HCT116 (cell line): ENCODE measurements at regions not wholly inside any gene's neighbourhood (a gene's known extent, or its start where the extent isn't known, plus 50 kb on each side); places are given as distances from the start of the nearest gene placed in this dataset.

ENCODE experiments used
- ATAC-seq: fragments of 200-7000 bp; cut with Tn5 transposase; 2 replicates; pipeline ENCODE4 v1.9.1; 2020; ENCODE audit warnings: mild to moderate bottlenecking, moderate library complexity
- BruUV-seq: library from RNA; stranded (reverse); fragments of 400-500 nt; replicated peaks from 2 replicates; lab custom pipeline; 2021; lab: Mats Ljungman, UMichigan
- CTCF ChIA-PET: fragments of 300-600 bp; sonication (Branson Sonifier 250); formaldehyde crosslinking; loops from one replicate; lab custom pipeline; 2021; ENCODE audit warnings: antibody characterized with exemption; lab: Charles Lee
- POLR2A ChIA-PET: fragments of 300-600, 350-600 bp; sonication (Branson Sonifier 250); formaldehyde crosslinking; loops from one replicate; lab custom pipeline; 2021; ENCODE audit warnings: antibody characterized with exemption; lab: Charles Lee
- RAD21 ChIA-PET, 2 experiments: fragments of 300-600 bp; sonication (Branson Sonifier 250); formaldehyde crosslinking; loops; one replicate each; lab custom pipeline; 2023; ENCODE audit warnings: low total read pairs in 2 of 2; ENCODE audit not compliant: uncharacterized antibody in 2 of 2, unreplicated experiment in 2 of 2, low non-redundant PET in 1 of 2; lab: Charles Lee
- DNase-seq: peaks from one replicate; pipeline ENCODE4 v3.0.0-alpha.2; 2010; ENCODE audit warnings: low read depth, low spot score
- H2AFZ ChIP-seq: fragments of 200-600 bp; shearing (Covaris generic), sonication (generic); 2 replicates; pipeline ENCODE4 v1.6.1; 2017; ENCODE audit warnings: low read depth, mixed run types, mixed read lengths, antibody characterized with exemption, low read length; ENCODE audit not compliant: poor library complexity, severe bottlenecking
- H3K27ac ChIP-seq: 2 replicates; pipeline ENCODE4 v1.5.1; 2012; ENCODE audit warnings: low read depth, low read length
- H3K27me3 ChIP-seq: fragments of 200-600 bp; sonication (generic); 2 replicates; pipeline ENCODE4 v1.6.1; 2016; ENCODE audit warnings: mixed run types, low read length, mixed read lengths; ENCODE audit not compliant: insufficient read depth
- H3K36me3 ChIP-seq, 2 experiments: fragments of 200-500 bp in 1 of 2; fragments of 200-600 bp in 1 of 2; sonication (Bioruptor generic) in 1 of 2; sonication (generic) in 1 of 2; 2 replicates each; pipeline versions ENCODE4 v1.5.1 to v1.6.1; 2014 to 2016; ENCODE audit warnings: low read length in 2 of 2, inconsistent platforms in 1 of 2, mixed read lengths in 1 of 2, mixed run types in 1 of 2; ENCODE audit not compliant: insufficient read depth in 2 of 2, control insufficient read depth in 1 of 2
- H3K4me1 ChIP-seq, 2 experiments: fragments of 200-600 bp in 1 of 2; sonication (generic) in 1 of 2; 2 replicates each; pipeline versions ENCODE4 v1.5.1 to v1.6.1; 2012 to 2017; ENCODE audit warnings: low read length in 2 of 2, inconsistent platforms in 1 of 2, mild to moderate bottlenecking in 1 of 2, mixed read lengths in 1 of 2, mixed run types in 1 of 2, moderate library complexity in 1 of 2; ENCODE audit not compliant: insufficient read depth in 2 of 2, control insufficient read depth in 1 of 2
- H3K4me2 ChIP-seq: fragments of 200-600 bp; sonication (generic); 2 replicates; pipeline ENCODE4 v1.6.1; 2017; ENCODE audit warnings: mixed run types, low read length, mixed read lengths
- H3K4me3 ChIP-seq, 2 experiments: fragments of 200-600 bp in 1 of 2; sonication (generic) in 1 of 2; replicated peaks in 1 of 2; 2 replicates each; pipeline ENCODE4 v1.5.1; 2011 to 2016; ENCODE audit warnings: low read length in 2 of 2, control low read depth in 1 of 2, low read depth in 1 of 2, mild to moderate bottlenecking in 1 of 2, mixed read lengths in 1 of 2, mixed run types in 1 of 2
- H3K79me2 ChIP-seq: fragments of 200-600 bp; sonication (generic); 2 replicates; pipeline ENCODE4 v1.6.1; 2017; ENCODE audit warnings: mild to moderate bottlenecking, mixed run types, low read length, moderate library complexity, mixed read lengths; ENCODE audit not compliant: insufficient read depth
- H3K9ac ChIP-seq: fragments of 200-600 bp; sonication (generic); 2 replicates; pipeline ENCODE4 v1.6.1; 2016; ENCODE audit warnings: low read length, mixed read lengths
- H3K9me2 ChIP-seq: fragments of 200-600 bp; sonication (generic), shearing (Covaris generic); 2 replicates; pipeline ENCODE4 v1.6.1; 2017; ENCODE audit warnings: mixed run types, mild to moderate bottlenecking, moderate library complexity; ENCODE audit not compliant: insufficient read depth
- H3K9me3 ChIP-seq, 2 experiments: fragments of 200-500 bp in 1 of 2; fragments of 200-600 bp in 1 of 2; sonication (Bioruptor generic) in 1 of 2; sonication (generic) in 1 of 2; 2 replicates each; pipeline ENCODE4 v1.6.1; 2014 to 2017; ENCODE audit warnings: low read length in 2 of 2, mixed read lengths in 2 of 2, inconsistent platforms in 1 of 2, low read depth in 1 of 2, mild to moderate bottlenecking in 1 of 2, mixed run types in 1 of 2, moderate library complexity in 1 of 2; ENCODE audit not compliant: control insufficient read depth in 1 of 2, insufficient read depth in 1 of 2
- H4K20me1 ChIP-seq: fragments of 200-600 bp; sonication (generic), shearing (Covaris generic); 2 replicates; pipeline ENCODE4 v1.6.1; 2017; ENCODE audit warnings: mixed run types, mild to moderate bottlenecking, moderate library complexity; ENCODE audit not compliant: insufficient read depth
- CEBPB ChIP-seq: IDR thresholded peaks from 2 replicates; pipeline ENCODE4 v1.6.1; 2012; ENCODE audit warnings: low read depth
- ELF1 ChIP-seq: IDR thresholded peaks from 2 replicates; pipeline ENCODE4 v1.6.1; 2012; ENCODE audit warnings: low read depth, borderline replicate concordance
- POLR2A ChIP-seq: IDR thresholded peaks from 2 replicates; pipeline ENCODE4 v1.7.0; 2011; ENCODE audit warnings: borderline replicate concordance; ENCODE audit not compliant: insufficient read depth, insufficient read length; ENCODE audit errors: extremely low read depth
- SRF ChIP-seq: IDR thresholded peaks from 2 replicates; pipeline ENCODE4 v1.6.1; 2012; ENCODE audit warnings: low read depth
- intact Hi-C: fragments of 100-400 bp; cut with micrococcal nuclease; formaldehyde crosslinking; loops from 2 replicates; pipeline ENCODE4 v1.10.0; 2022
- TF ChIP-seq, protein P1 (sequence below): IDR thresholded peaks from 2 replicates; pipeline ENCODE4 v1.6.1; 2012; ENCODE audit warnings: low read depth

DNA sequence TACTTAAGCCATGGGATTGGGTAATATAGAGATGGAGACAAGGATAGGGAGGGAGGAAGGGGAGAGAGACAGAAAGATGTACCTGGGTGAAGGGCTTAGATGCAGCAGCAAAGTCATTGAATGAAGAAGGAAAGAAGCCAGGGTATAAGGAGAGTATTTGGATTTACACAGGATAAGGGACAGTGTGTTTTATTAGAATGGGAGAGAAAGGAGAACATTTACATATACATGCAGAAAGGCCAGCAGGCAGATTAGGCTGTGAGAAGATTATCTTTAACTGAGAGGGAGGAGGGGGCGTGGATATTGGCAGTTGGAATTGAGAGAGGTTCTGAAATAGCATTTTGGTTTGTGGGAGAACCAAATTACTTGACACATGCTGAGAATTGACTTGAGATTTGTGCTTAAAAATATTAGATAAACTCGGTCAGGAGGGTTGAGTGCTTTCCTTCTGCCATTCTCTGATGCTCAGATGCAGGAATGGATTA lies 161.5 kb upstream of the ZNF804B start:
- Histone ChIP-seq H3K4me1 (no peaks in the 10 kb centered on the region), H3K27ac (no peak overlapping the region), H3K9me2 (no peaks in the 10 kb centered on the region), H3K27me3 (no peaks in the 10 kb centered on the region), H3K36me3 (no peaks in the 10 kb centered on the region), H3K9me3 (no peaks in the 10 kb centered on the region), H3K4me3 (no peak overlapping the region), H4K20me1 (no peaks in the 10 kb centered on the region), H3K9ac (no peak overlapping the region), H3K4me2 (no peak overlapping the region), H3K79me2 (no peaks in the 10 kb centered on the region), H2AFZ (no peak overlapping the region)
- ChIA-PET POLR2A (no interaction called here), CTCF (no interaction called here), RAD21 (no interaction called here)
- TF ChIP-seq CEBPB (no peak), SRF (no peak), ELF1 (no peak)
- TF ChIP-seq, protein P1, sequence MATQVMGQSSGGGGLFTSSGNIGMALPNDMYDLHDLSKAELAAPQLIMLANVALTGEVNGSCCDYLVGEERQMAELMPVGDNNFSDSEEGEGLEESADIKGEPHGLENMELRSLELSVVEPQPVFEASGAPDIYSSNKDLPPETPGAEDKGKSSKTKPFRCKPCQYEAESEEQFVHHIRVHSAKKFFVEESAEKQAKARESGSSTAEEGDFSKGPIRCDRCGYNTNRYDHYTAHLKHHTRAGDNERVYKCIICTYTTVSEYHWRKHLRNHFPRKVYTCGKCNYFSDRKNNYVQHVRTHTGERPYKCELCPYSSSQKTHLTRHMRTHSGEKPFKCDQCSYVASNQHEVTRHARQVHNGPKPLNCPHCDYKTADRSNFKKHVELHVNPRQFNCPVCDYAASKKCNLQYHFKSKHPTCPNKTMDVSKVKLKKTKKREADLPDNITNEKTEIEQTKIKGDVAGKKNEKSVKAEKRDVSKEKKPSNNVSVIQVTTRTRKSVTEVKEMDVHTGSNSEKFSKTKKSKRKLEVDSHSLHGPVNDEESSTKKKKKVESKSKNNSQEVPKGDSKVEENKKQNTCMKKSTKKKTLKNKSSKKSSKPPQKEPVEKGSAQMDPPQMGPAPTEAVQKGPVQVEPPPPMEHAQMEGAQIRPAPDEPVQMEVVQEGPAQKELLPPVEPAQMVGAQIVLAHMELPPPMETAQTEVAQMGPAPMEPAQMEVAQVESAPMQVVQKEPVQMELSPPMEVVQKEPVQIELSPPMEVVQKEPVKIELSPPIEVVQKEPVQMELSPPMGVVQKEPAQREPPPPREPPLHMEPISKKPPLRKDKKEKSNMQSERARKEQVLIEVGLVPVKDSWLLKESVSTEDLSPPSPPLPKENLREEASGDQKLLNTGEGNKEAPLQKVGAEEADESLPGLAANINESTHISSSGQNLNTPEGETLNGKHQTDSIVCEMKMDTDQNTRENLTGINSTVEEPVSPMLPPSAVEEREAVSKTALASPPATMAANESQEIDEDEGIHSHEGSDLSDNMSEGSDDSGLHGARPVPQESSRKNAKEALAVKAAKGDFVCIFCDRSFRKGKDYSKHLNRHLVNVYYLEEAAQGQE = no peak
- no peak for DNase-seq
- intact Hi-C loops = no loop called here
- no peak for ATAC-seq
- no TSS peak for BruUV-seq

DNA sequence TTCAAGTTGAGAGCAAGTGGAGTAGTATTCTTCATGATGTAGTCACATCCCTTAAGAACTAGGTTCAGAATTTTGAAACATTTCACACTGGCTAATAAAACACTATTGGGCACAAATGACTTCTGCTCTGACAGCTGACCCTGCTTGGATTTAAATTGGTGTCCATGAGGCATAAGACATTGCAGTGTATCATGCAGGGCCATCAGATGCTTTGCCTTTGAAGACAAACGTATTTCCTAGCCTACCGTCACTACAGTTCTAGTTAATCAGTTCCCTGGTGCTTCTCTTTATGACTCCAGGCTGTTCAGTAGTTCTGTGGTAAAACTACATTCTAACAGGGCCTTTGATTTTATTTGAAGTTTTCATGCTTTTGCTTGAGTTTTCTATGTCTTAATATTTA lies 168.5 kb upstream of the ZNF804B start:
- RAD21 ChIA-PET = no interaction called here
- Histone ChIP-seq H4K20me1 (no peaks in the 10 kb centered on the region), H3K9me3 (no peaks in the 10 kb centered on the region), H3K9me2 (no peaks in the 10 kb centered on the region), H3K27ac (no peak overlapping the region), H2AFZ (no peak overlapping the region), H3K36me3 (no peaks in the 10 kb centered on the region), H3K27me3 (no peaks in the 10 kb centered on the region), H3K9ac (no peak overlapping the region), H3K4me2 (no peak overlapping the region), H3K4me3 (no peak overlapping the region), H3K4me1 (no peaks in the 10 kb centered on the region), H3K79me2 (no peaks in the 10 kb centered on the region)
- POLR2A ChIA-PET = no interaction called here
- intact Hi-C loops = no loop called here
- CTCF ChIA-PET = no interaction called here
- no peak for TF ChIP-seq POLR2A
- ATAC-seq (no peak), DNase-seq (no peak)
- no TSS peak for BruUV-seq
